Neural cell (in vitro differentiated cells): ENCODE measurements at regions not wholly inside any gene's neighbourhood (a gene's known extent, or its start where the extent isn't known, plus 50 kb on each side); places are given as distances from the start of the nearest gene placed in this dataset.

Experiments used
- H2AFZ ChIP-seq: fragments of 200-600, 300-800 bp; sonication (generic), shearing (Covaris generic); 2 replicates; pipeline ENCODE4 v1.6.0; 2014; ENCODE audit warnings: low read depth, mild to moderate bottlenecking, antibody characterized with exemption, low read length, moderate library complexity
- H3F3A ChIP-seq: fragments of 200-600 bp; shearing (Covaris generic); 2 replicates; pipeline ENCODE4 v1.6.1; 2016; ENCODE audit warnings: mild to moderate bottlenecking, moderate library complexity, mixed read lengths, antibody characterized with exemption, low read length; ENCODE audit not compliant: insufficient read depth, poor library complexity, severe bottlenecking
- H3K27ac ChIP-seq: fragments of 200-600, 300-800 bp; sonication (generic), shearing (Covaris generic); 2 replicates; pipeline ENCODE4 v1.5.1; 2014; ENCODE audit warnings: mild to moderate bottlenecking, low read length, moderate library complexity
- H3K27me3 ChIP-seq: fragments of 300-800, 200-600 bp; sonication (generic), shearing (Covaris generic); 2 replicates; pipeline ENCODE4 v1.6.0; 2014; ENCODE audit warnings: mild to moderate bottlenecking, low read depth, low read length, moderate library complexity; ENCODE audit not compliant: insufficient read depth
- H3K36me3 ChIP-seq: fragments of 300-800, 200-600 bp; sonication (generic), shearing (Covaris generic); 2 replicates; pipeline ENCODE4 v1.5.1; 2014; ENCODE audit warnings: mild to moderate bottlenecking, antibody characterized with exemption, low read length, moderate library complexity; ENCODE audit not compliant: insufficient read depth
- H3K4me2 ChIP-seq: fragments of 300-800, 200-600 bp; sonication (generic), shearing (Covaris generic); 2 replicates; pipeline ENCODE4 v1.6.0; 2014; ENCODE audit warnings: mild to moderate bottlenecking, low read length
- H3K4me3 ChIP-seq: fragments of 300-800, 200-600 bp; sonication (generic), shearing (Covaris generic); 2 replicates; pipeline ENCODE4 v1.5.1; 2014; ENCODE audit warnings: mild to moderate bottlenecking, low read length, moderate library complexity
- H3K79me2 ChIP-seq: fragments of 200-600 bp; shearing (Covaris generic); replicated peaks from 2 replicates; pipeline ENCODE4 v1.6.0; 2014; ENCODE audit warnings: mild to moderate bottlenecking, low read length, moderate library complexity; ENCODE audit not compliant: insufficient read depth
- H3K9ac ChIP-seq: fragments of 300-800, 200-600 bp; sonication (generic), shearing (Covaris generic); 2 replicates; pipeline ENCODE4 v1.6.1; 2016; ENCODE audit warnings: mild to moderate bottlenecking, low read length, mixed read lengths
- H3K9me2 ChIP-seq: fragments of 200-600 bp; shearing (Covaris generic); 2 replicates; pipeline ENCODE4 v1.6.1; 2016; ENCODE audit warnings: mild to moderate bottlenecking, low read length, mixed read lengths; ENCODE audit not compliant: insufficient read depth
- H3K9me3 ChIP-seq: fragments of 200-600, 300-800 bp; sonication (generic), shearing (Covaris generic); 2 replicates; pipeline ENCODE4 v1.6.1; 2016; ENCODE audit warnings: mild to moderate bottlenecking, mixed run types, low read length, moderate library complexity, mixed read lengths
- H4K20me1 ChIP-seq: fragments of 200-600 bp; shearing (Covaris generic); 2 replicates; pipeline ENCODE4 v1.6.1; 2016; ENCODE audit warnings: mild to moderate bottlenecking, mixed run types; ENCODE audit not compliant: insufficient read depth
- EP300 ChIP-seq: fragments of 450-650 bp; conservative IDR thresholded peaks from 2 replicates; pipeline ENCODE4 v1.6.1; 2014; ENCODE audit warnings: antibody characterized with exemption, mild to moderate bottlenecking, moderate library complexity; ENCODE audit not compliant: poor library complexity, severe bottlenecking
- EZH2 ChIP-seq: fragments of 200-600, 300-800 bp; shearing (Covaris generic), sonication (generic); IDR thresholded peaks from 2 replicates; pipeline ENCODE4 v1.6.1; 2014; ENCODE audit warnings: antibody characterized with exemption, low read length, borderline replicate concordance, mild to moderate bottlenecking; ENCODE audit not compliant: insufficient read depth, poor library complexity, severe bottlenecking
- MXI1 ChIP-seq: fragments of 450-650 bp; conservative IDR thresholded peaks from 2 replicates; pipeline ENCODE4 v1.6.1; 2014; ENCODE audit warnings: antibody characterized with exemption, mild to moderate bottlenecking; ENCODE audit not compliant: poor library complexity, severe bottlenecking
- POLR2AphosphoS5 ChIP-seq: IDR thresholded peaks from 2 replicates; pipeline ENCODE4 v1.6.1; 2012
- RAD21 ChIP-seq: fragments of 450-650 bp; conservative IDR thresholded peaks from 2 replicates; pipeline ENCODE4 v1.6.1; 2014; ENCODE audit warnings: antibody characterized with exemption, mild to moderate bottlenecking, moderate library complexity
- SMC3 ChIP-seq: fragments of 450-650 bp; conservative IDR thresholded peaks from 2 replicates; pipeline ENCODE4 v1.6.1; 2014; ENCODE audit warnings: antibody characterized with exemption, mild to moderate bottlenecking, moderate library complexity; ENCODE audit not compliant: poor library complexity
- TAF1 ChIP-seq: IDR thresholded peaks from 2 replicates; pipeline ENCODE4 v1.6.1; 2012; ENCODE audit warnings: low read depth
- TF ChIP-seq, protein P1 (sequence below): fragments of 450-650 bp; IDR thresholded peaks from 2 replicates; pipeline ENCODE4 v1.5.1; 2014; ENCODE audit warnings: antibody characterized with exemption, mild to moderate bottlenecking, moderate library complexity; ENCODE audit not compliant: poor library complexity, severe bottlenecking
- TF ChIP-seq, protein P2 (sequence below): IDR thresholded peaks from 2 replicates; pipeline ENCODE4 v1.6.1; 2012; ENCODE audit warnings: borderline replicate concordance

DNA sequence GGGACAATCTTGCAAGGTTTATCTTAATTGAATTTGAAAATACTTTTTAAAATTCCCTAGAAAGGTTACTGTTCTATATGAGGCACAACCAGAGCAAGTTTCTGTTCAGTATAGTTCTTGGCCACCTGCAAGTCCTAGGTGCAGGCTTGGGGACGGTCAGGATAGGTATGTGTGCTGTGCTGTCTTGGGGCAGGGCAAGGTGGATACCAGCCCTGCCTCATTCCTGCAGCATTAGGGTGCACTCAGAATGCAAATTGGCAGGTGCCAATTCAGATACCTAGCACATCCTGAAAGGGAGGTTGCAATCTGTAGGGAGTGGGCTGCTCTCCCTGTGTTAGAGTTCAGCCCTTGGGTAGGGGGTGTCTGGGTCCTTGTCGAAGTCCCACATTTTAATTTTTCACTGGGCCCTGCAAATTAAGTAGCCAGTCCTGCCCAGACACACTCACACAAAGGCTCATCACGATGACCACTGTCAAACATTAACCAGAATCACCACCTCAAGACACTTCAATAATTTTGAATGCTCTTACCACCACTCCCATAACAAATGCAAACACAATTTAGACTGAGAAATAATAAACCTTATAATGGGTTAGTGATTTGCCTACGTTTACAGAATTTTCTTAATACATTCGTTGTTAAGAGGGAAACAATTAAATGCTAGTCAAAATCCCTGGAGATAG, 838.0 kb upstream of the NR2F2 start:
- Histone ChIP-seq H4K20me1 (no peaks in the 10 kb centered on the region), H3K9me2 (no peaks in the 10 kb centered on the region), H3K27ac (no peak overlapping the region), H2AFZ (no peak overlapping the region), H3K4me3 (no peak overlapping the region), H3K79me2 (no peaks in the 10 kb centered on the region), H3K9ac (no peak overlapping the region), H3K9me3 (no peaks in the 10 kb centered on the region), H3F3A (no peaks in the 10 kb centered on the region), H3K27me3 (no peaks in the 10 kb centered on the region), H3K36me3 (no peaks in the 10 kb centered on the region), H3K4me2 (no peak overlapping the region)
- TF ChIP-seq RAD21 (no peak), SMC3 (no peak), POLR2AphosphoS5 (no peak), EP300 (no peak), TAF1 (no peak), MXI1 (no peak), EZH2 (no peak)
- TF ChIP-seq, protein P1, sequence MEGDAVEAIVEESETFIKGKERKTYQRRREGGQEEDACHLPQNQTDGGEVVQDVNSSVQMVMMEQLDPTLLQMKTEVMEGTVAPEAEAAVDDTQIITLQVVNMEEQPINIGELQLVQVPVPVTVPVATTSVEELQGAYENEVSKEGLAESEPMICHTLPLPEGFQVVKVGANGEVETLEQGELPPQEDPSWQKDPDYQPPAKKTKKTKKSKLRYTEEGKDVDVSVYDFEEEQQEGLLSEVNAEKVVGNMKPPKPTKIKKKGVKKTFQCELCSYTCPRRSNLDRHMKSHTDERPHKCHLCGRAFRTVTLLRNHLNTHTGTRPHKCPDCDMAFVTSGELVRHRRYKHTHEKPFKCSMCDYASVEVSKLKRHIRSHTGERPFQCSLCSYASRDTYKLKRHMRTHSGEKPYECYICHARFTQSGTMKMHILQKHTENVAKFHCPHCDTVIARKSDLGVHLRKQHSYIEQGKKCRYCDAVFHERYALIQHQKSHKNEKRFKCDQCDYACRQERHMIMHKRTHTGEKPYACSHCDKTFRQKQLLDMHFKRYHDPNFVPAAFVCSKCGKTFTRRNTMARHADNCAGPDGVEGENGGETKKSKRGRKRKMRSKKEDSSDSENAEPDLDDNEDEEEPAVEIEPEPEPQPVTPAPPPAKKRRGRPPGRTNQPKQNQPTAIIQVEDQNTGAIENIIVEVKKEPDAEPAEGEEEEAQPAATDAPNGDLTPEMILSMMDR: no peak
- TF ChIP-seq, protein P2, sequence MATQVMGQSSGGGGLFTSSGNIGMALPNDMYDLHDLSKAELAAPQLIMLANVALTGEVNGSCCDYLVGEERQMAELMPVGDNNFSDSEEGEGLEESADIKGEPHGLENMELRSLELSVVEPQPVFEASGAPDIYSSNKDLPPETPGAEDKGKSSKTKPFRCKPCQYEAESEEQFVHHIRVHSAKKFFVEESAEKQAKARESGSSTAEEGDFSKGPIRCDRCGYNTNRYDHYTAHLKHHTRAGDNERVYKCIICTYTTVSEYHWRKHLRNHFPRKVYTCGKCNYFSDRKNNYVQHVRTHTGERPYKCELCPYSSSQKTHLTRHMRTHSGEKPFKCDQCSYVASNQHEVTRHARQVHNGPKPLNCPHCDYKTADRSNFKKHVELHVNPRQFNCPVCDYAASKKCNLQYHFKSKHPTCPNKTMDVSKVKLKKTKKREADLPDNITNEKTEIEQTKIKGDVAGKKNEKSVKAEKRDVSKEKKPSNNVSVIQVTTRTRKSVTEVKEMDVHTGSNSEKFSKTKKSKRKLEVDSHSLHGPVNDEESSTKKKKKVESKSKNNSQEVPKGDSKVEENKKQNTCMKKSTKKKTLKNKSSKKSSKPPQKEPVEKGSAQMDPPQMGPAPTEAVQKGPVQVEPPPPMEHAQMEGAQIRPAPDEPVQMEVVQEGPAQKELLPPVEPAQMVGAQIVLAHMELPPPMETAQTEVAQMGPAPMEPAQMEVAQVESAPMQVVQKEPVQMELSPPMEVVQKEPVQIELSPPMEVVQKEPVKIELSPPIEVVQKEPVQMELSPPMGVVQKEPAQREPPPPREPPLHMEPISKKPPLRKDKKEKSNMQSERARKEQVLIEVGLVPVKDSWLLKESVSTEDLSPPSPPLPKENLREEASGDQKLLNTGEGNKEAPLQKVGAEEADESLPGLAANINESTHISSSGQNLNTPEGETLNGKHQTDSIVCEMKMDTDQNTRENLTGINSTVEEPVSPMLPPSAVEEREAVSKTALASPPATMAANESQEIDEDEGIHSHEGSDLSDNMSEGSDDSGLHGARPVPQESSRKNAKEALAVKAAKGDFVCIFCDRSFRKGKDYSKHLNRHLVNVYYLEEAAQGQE: no peak

DNA sequence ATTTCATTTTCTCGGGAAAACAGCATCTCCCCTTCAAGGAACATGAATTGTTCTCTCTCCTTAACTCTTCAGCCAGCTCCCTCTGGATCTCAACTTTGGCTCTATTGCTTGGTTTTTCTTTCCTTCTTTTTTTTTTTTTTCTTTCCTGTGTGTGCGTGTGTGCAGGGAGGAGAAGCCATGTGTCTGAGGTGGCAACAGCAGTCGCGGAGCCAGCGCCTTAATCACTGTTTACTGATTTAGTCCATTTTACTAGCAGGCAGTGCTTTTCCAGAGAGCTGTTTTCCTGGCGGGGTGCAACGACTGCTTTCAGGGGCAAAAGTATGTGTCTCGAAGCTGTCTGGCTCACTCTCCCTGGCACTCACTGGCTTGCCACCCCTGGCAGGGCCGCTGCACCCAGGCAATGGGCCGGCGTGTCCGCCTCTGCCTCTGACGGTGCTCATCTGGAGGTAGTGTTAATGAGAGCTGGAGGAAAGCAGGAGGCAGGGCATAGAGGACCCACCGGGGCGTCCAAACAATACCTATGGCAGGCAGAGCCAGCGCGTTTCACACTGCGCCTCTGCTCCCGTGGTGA, 835.4 kb upstream of the NR2F2 start:
- no peaks in the 10 kb centered on the region for H3K9me2 ChIP-seq
- no peak overlapping the region for H3K9ac ChIP-seq
- H3K79me2 ChIP-seq: no peaks in the 10 kb centered on the region
- no peak overlapping the region for H3K27ac ChIP-seq
- H3K27me3 ChIP-seq: no peaks in the 10 kb centered on the region
- H3K4me2 ChIP-seq: no peak overlapping the region
- no peak overlapping the region for H2AFZ ChIP-seq
- H3K4me3 ChIP-seq: no peak overlapping the region
- no peaks in the 10 kb centered on the region for H3F3A ChIP-seq
- TF ChIP-seq, protein P2: peak; percentile 29
- TF ChIP-seq POLR2AphosphoS5 (peak; percentile 71), EP300 (no peak), MXI1 (no peak)
- no peaks in the 10 kb centered on the region for H3K36me3 ChIP-seq
- H3K9me3 ChIP-seq: no peaks in the 10 kb centered on the region
- H4K20me1 ChIP-seq: no peaks in the 10 kb centered on the region
